ENCODE measurements at regions not wholly inside any gene's neighbourhood (a gene's known extent, or its start where the extent isn't known, plus 50 kb on each side); places are given as distances from the start of the nearest gene placed in this dataset.

DNA sequence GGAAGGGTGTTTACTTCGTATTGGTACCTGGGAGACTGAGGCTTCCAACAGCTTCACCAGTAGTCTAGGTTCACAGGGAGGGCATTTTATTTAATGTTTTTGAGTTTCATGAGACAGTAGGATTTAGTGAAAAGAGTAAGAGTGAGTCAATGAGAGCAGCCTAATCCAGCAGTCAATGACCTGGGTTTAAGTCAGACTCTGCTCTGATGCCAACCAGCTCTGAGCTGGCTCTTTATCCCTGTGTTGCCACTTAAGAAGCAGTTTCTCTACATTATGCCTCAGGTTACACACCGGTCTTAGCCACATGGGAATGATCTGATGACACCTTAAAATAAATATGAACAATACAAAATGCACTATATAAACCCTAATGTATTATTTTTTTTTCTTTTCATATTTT lies 59.4 kb upstream of the KCNMB2 start:
- no peak for DNase-seq (ENCODE audit: low spot score)

DNA sequence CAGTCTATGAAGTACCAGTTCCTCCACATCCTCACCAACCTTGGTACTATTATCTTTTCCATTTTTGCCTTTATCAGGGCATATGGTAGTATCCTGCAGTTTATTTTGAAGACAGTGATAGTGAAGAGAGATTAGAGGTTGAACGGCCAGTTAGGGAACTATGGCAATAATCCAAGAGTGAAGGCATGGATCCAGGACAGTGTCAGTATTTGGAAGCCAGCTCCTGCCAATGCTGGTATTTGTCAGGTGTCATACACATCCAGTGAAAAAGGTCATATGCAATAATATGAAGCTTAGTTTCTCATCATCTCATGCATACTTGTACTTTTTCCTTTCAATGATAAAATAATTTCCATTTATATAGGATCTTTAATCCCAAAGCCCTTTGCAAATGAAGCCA lies 56.8 kb upstream of the KCNMB2 start:
- no peak for DNase-seq (ENCODE audit: low spot score)

DNA sequence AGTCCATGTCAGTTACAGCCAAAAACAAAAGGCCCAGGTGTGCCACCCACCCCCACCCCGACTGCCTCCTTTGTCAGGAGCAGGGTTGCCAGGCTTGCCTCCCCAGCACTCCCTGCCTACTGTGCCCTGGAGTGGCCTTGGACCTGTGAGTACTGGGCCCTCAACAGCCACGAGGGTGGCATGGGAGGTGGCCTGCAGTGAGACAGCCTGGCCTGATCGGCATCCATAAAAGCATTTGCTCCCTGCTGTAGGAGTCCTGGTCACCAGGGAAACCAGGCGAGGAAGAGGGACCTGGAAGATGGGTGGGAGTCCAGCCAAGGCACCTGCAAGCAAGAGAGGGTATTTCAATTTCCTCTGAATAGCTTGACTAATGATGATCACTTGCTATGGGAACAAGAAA lies 56.4 kb upstream of the KCNMB2 start:
- no peak for DNase-seq (ENCODE audit: low spot score)

- no peak for DNase-seq (ENCODE audit: low spot score)
These were observed 56.0 kb upstream of the KCNMB2 start for GRCh38 chr3:178480274-178480673.

DNA sequence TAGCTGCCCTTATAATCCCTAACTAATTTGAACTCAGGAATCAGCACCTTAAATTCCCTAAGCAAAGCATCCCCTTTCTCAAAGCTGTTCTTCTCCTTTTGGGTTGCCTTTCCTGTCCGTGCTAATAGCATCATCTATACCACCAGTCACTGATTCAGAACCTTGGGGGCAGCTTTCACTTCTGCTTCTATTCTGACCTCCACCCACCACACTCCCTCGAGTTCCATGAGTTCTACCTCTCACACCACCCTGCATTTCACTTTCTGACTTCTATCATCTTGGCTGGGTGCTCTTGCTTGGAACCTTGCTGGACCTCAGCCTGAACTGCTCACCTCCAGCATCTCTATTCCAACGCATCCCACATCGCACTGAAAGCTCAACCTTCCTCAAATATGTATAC lies 55.4 kb upstream of the KCNMB2 start:
- no peak for DNase-seq (ENCODE audit: low spot score)

DNA sequence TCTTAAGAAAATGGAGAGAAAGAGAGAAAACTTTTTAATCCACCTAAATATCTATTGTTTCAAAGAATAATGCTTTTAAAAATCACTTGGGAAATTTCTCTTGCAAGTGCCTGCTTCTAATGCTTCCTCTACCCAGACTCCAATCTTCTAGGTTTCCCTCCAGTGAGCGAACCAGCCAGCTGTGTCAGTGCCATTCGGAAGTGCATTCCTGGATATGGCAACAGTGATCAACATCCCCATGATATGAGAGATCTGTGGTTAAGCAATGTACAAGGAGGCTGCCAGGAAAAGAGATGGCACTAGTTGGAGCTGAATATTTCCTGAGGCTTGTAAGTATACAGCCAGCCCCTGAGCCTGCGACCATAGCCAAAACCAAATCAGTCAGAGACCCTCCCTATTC lies 53.3 kb upstream of the KCNMB2 start:
- DNase-seq (ENCODE audit: low spot score) = no peak

DNA sequence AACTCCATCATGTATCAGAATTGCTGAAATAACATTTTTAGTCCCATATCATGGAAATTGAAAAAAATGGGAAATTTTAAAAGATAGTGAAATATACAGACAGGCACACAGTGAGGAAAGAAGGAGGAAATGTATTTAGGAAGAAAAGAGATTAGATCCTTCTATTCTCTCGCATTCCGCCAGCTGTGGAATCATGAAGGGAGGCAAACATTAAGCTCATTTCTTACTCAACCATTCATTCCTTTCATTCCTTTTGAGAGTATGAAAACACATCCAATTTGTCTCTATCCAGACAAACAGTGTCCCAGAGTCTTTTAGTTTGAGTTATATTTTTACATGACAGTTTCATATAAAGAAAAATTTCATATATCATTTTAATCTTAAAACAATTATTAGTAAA lies 52.5 kb upstream of the KCNMB2 start:
- no peak for DNase-seq (ENCODE audit: low spot score)

DNA sequence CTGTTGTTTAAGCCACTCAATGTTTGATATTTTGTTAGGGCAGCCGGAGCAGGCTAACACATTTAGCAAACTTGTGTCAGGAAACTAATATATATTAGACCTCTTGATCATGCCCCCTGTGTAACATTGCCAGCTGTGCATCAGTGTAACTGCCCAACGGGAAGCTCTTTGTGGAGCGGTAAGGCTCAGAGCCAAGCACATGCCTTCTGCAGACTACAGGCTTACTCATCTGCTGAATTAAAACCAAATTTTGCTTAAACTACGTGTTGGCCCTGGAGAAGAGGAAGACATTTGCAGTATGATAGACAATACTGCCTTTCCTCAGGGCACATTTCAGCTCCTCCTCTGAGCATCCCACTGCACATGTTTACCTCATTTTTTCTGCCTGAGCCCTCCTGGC lies 50.5 kb upstream of the KCNMB2 start:
- DNase-seq (ENCODE audit: low spot score) = no peak

Small RNAs in the stretch of these regions (small RNA-seq; reads per million reads assigned to genes)
- gene RF00425 (0.10 to 0.31 reads per million in 2 experiments), gene RN7SKP52 (0 reads per million in 2 experiments), gene RNA5SP148 (0 reads per million in 2 experiments), gene RNU6-1120P (0 reads per million in 2 experiments)
